SU-DHL-6 (cell line): ENCODE measurements at regions not wholly inside any gene's neighbourhood (a gene's known extent, or its start where the extent isn't known, plus 50 kb on each side); places are given as distances from the start of the nearest gene placed in this dataset.
A peak's percentile ranks its signal among the peaks of the same experiment; 100 is the strongest.

Source experiments
- H2AFZ ChIP-seq: fragments of 200-600 bp; sonication (generic); 2 replicates; pipeline ENCODE4 v1.6.1; 2014; ENCODE audit warnings: low read depth, mild to moderate bottlenecking, moderate library complexity, mixed read lengths, antibody characterized with exemption, low read length; ENCODE audit not compliant: severe bottlenecking
- H3F3A ChIP-seq: fragments of 200-600 bp; shearing (Covaris generic); 2 replicates; pipeline ENCODE4 v1.6.0; 2016; ENCODE audit warnings: antibody characterized with exemption, mild to moderate bottlenecking; ENCODE audit not compliant: insufficient read depth
- H3K27ac ChIP-seq: fragments of 200-600 bp; sonication (generic); 2 replicates; pipeline ENCODE4 v1.5.1; 2016; ENCODE audit warnings: low read depth, mild to moderate bottlenecking, low read length, moderate library complexity, mixed read lengths
- H3K27me3 ChIP-seq: fragments of 200-600 bp; sonication (generic), shearing (Covaris generic); 2 replicates; pipeline ENCODE4 v1.6.0; 2014; ENCODE audit warnings: mild to moderate bottlenecking, low read length
- H3K36me3 ChIP-seq: fragments of 200-600 bp; sonication (generic); 2 replicates; pipeline ENCODE4 v1.6.1; 2014; ENCODE audit warnings: mild to moderate bottlenecking, low read length, mixed read lengths
- H3K4me2 ChIP-seq: fragments of 300-600, 200-600 bp; shearing (Covaris generic), sonication (generic); 2 replicates; pipeline ENCODE4 v1.6.0; 2014; ENCODE audit warnings: low read length, low read depth, mild to moderate bottlenecking; ENCODE audit not compliant: poor library complexity, severe bottlenecking
- H3K4me3 ChIP-seq: fragments of 200-600 bp; sonication (generic); 2 replicates; pipeline ENCODE4 v1.5.1; 2014; ENCODE audit warnings: antibody characterized with exemption, low read length, mild to moderate bottlenecking, mixed read lengths; ENCODE audit not compliant: insufficient read depth, poor library complexity, severe bottlenecking
- H3K79me2 ChIP-seq: fragments of 200-600 bp; sonication (generic); 2 replicates; pipeline ENCODE4 v1.6.1; 2014; ENCODE audit warnings: mild to moderate bottlenecking, low read length, moderate library complexity; ENCODE audit not compliant: insufficient read depth
- H3K9ac ChIP-seq: fragments of 200-600 bp; sonication (generic); 2 replicates; pipeline ENCODE4 v1.7.0; 2014; ENCODE audit warnings: mild to moderate bottlenecking, low read length
- H3K9me2 ChIP-seq: fragments of 200-600 bp; sonication (generic); replicated peaks from 2 replicates; pipeline ENCODE4 v1.6.1; 2014; ENCODE audit warnings: low read length; ENCODE audit not compliant: insufficient read depth
- H3K9me3 ChIP-seq: fragments of 200-600 bp; sonication (generic); 2 replicates; pipeline ENCODE4 v1.6.1; 2014; ENCODE audit warnings: low read length, mixed read lengths; ENCODE audit not compliant: insufficient read depth
- H4K20me1 ChIP-seq: fragments of 200-600 bp; sonication (generic); 2 replicates; pipeline ENCODE4 v1.6.1; 2014; ENCODE audit warnings: low read depth, mild to moderate bottlenecking, antibody characterized with exemption, low read length, moderate library complexity, mixed read lengths
- EZH2phosphoT487 ChIP-seq: fragments of 200-600 bp; sonication (generic), shearing (Covaris generic); conservative IDR thresholded peaks from 2 replicates; pipeline ENCODE4 v1.6.1; 2018; ENCODE audit warnings: mild to moderate bottlenecking, antibody characterized with exemption, low read length, moderate library complexity, mixed read lengths
- TF ChIP-seq, protein P1 (sequence below): fragments of 200-600 bp; sonication (generic); IDR thresholded peaks from one replicate; pipeline ENCODE4 v1.5.1; 2017; ENCODE audit warnings: antibody characterized with exemption, mild to moderate bottlenecking, low read length, moderate library complexity; ENCODE audit not compliant: insufficient read depth, poor library complexity, severe bottlenecking

DNA sequence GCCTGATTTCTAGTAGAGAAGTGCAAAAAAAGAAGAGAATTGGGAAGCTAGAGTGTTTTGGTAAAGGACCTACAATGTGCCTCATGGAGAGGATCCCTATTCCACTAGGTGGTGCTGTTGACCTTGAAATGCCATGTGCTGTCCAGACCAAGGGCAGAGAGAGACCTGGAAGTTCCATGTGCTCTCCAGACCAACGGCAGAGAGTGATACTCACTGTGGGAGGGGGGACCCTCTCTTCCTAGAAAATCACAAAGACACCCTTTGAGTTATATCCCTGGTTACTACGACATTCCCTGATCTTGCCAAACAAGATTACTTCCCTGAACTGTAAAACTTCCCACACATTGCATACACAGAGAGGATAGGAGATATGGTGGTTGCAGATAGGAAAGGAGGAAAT is 212.7 kb upstream of the ZNF804B start:
- Histone ChIP-seq H4K20me1 (no peaks in the 10 kb centered on the region), H3K4me3 (no peak overlapping the region), H3K4me2 (no peak overlapping the region), H2AFZ (no peak overlapping the region), H3F3A (no peaks in the 10 kb centered on the region), H3K36me3 (no peaks in the 10 kb centered on the region), H3K9me3 (peaks cover 11% of the 10 kb centered on the region; the same call in 1 of the 2 replicates), H3K9me2 (no peaks in the 10 kb centered on the region), H3K27ac (no peak overlapping the region), H3K79me2 (no peaks in the 10 kb centered on the region), H3K27me3 (no peaks in the 10 kb centered on the region), H3K9ac (no peak overlapping the region)
- TF ChIP-seq, protein P1, sequence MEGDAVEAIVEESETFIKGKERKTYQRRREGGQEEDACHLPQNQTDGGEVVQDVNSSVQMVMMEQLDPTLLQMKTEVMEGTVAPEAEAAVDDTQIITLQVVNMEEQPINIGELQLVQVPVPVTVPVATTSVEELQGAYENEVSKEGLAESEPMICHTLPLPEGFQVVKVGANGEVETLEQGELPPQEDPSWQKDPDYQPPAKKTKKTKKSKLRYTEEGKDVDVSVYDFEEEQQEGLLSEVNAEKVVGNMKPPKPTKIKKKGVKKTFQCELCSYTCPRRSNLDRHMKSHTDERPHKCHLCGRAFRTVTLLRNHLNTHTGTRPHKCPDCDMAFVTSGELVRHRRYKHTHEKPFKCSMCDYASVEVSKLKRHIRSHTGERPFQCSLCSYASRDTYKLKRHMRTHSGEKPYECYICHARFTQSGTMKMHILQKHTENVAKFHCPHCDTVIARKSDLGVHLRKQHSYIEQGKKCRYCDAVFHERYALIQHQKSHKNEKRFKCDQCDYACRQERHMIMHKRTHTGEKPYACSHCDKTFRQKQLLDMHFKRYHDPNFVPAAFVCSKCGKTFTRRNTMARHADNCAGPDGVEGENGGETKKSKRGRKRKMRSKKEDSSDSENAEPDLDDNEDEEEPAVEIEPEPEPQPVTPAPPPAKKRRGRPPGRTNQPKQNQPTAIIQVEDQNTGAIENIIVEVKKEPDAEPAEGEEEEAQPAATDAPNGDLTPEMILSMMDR = peak; percentile 59
- no peak for TF ChIP-seq EZH2phosphoT487

DNA sequence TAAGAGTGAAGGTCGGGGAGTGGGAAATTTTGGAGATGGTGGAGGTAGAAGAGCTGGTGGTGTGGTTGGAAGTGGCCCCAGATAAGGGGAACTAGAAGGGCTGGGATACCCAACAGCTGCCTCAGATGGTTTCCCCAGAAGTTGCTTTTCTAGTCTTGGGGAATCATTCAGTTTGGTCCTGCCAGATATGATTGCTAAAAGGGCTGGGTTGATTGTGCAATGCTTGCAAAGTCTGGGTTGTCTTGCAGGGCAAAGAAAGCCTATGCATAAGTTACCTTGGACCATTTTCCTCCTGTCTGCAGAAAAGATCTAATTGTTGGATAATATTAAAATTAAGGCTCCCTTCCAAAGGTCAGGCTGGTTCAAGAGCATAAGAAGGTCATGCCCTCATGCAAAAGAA is 213.8 kb upstream of the ZNF804B start:
- Histone ChIP-seq H3K9me3 (peaks cover 11% of the 10 kb centered on the region; the same call in 1 of the 2 replicates), H2AFZ (no peak overlapping the region)
- TF ChIP-seq, protein P1 = no peak
- TF ChIP-seq EZH2phosphoT487 = no peak

DNA sequence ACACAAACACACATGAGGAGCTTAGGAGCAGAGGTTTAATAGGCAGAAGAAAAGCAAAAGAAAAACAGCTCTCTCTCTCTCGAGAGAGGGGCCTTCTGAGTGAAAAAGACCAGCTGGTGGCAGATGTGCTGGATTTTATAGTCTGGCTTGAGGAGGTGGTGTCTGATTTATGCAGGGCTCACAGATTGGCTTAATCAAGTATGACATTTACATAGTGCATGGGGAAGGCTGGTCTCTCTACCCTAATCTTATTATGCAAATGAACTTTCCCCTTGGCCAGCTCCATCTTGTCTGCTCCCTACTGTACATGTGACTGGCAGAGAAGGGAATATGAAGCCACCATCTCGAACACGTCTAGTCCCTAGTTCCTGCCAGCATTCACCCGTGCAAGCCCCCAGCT is 219.5 kb upstream of the ZNF804B start:
- Histone ChIP-seq H3K4me2 (no peak overlapping the region), H3K9me3 (no peaks in the 10 kb centered on the region), H3K4me3 (no peak overlapping the region), H2AFZ (no peak overlapping the region), H4K20me1 (no peaks in the 10 kb centered on the region), H3K9me2 (no peaks in the 10 kb centered on the region), H3K36me3 (no peaks in the 10 kb centered on the region), H3F3A (no peaks in the 10 kb centered on the region), H3K9ac (no peak overlapping the region), H3K27ac (no peak overlapping the region), H3K79me2 (no peaks in the 10 kb centered on the region), H3K27me3 (no peaks in the 10 kb centered on the region)
- no peak for TF ChIP-seq EZH2phosphoT487
- TF ChIP-seq, protein P1 = no peak

More for the DNA sequence above, 213.8 kb upstream of the ZNF804B start:
- Histone ChIP-seq H3K9ac (no peak overlapping the region), H3K4me3 (no peak overlapping the region), H3K27me3 (no peaks in the 10 kb centered on the region), H3K36me3 (no peaks in the 10 kb centered on the region), H3K4me2 (no peak overlapping the region), H3F3A (no peaks in the 10 kb centered on the region), H3K27ac (no peak overlapping the region), H3K79me2 (no peaks in the 10 kb centered on the region), H3K9me2 (no peaks in the 10 kb centered on the region), H4K20me1 (no peaks in the 10 kb centered on the region)
